ENCODE measurements at regions not wholly inside any gene's neighbourhood (a gene's known extent, or its start where the extent isn't known, plus 50 kb on each side); places are given as distances from the start of the nearest gene placed in this dataset.

DNA sequence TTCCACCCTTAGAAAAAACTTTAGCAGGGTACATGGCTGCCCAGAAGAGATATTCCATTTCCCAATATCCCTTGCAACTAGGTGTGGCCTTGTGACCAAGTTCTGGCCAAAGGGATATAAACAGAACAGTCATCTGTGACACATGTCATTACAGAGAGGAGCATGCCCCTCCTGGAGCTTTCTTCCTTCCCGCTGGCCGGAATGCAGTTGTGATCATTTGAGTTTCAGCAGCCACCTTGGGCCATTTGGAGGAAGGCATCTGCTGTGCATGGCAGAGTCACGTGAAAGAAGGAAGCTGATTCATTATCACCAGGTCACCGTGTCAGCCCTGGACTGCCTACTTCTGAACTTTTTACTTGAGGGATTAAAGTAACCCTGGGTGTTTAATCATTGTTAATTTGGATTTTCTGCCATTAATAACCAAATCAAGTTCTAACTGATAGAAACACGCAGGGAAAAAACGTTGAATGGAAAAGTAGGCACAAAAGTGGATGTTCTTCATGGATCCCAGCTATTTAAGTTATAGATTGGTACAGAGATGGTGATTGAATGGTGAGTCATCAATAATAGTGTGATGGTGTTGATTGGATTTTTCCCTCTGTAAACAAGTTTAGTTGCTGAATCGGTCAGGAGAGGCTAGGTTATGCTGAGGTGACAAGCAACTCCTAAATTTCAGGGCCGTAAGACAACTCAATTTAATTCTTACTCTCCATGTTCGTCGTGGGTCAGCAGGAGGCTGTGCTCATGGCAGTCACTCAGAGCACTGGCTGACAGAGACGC, 80.7 kb upstream of the CCDC167 start:
- Histone ChIP-seq H3K27ac (ENCODE audit: low read length) (no peak overlapping the region), H3K9me3 (ENCODE audit: control insufficient read depth, low read length) (no peaks in the 10 kb centered on the region), H3K4me1 (ENCODE audit: control insufficient read depth, insufficient read depth, low read length) (no peaks in the 10 kb centered on the region), H3K4me3 (ENCODE audit: low read length) (no peak overlapping the region), H3K27me3 (ENCODE audit: control insufficient read depth, insufficient read depth) (no peaks in the 10 kb centered on the region)
- DNase-seq = no peak
- intact Hi-C loops (cut with DNase I) = no loop called here
- no peak for ATAC-seq
- 78% methylated on average over 11 of the region's 11 CpGs for WGBS

DNA sequence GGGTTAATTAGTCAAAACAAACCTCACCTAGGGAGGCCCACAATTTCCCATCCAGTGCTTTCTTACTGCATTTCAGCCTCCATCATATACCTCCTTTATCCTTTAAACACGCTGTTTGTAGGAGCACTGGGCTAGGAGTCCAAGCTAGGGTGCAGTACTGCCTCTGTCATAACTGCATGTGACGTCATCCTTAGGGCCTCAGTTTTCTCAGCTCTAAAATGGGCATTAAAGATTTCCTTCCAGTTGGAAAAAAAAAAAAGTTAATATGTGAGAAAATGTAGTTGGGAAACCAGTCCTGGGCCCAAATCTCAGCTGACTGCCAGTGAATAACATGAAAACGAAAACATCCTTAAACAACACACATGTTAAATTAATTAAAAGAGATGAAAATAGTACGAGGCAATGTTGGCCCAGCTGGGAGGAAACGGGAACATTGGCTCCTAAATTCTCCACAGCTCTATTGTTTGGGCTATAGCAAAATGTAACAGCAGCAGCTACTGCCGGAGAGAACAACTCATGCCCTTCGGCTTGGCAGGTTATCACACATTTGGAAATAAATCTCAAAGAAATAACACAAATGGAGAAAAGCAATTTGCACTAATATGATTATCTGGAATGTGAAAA, 79.9 kb upstream of the CCDC167 start:
- DNase-seq = no peak
- Histone ChIP-seq H3K4me1 (ENCODE audit: control insufficient read depth, insufficient read depth, low read length) (no peaks in the 10 kb centered on the region), H3K4me3 (ENCODE audit: low read length) (no peak overlapping the region), H3K27me3 (ENCODE audit: control insufficient read depth, insufficient read depth) (no peaks in the 10 kb centered on the region), H3K27ac (ENCODE audit: low read length) (no peak overlapping the region), H3K9me3 (ENCODE audit: control insufficient read depth, low read length) (no peaks in the 10 kb centered on the region)
- WGBS = 58% methylated on average over 7 of the region's 7 CpGs
- intact Hi-C loops (cut with DNase I) = no loop called here
- ATAC-seq = no peak

DNA sequence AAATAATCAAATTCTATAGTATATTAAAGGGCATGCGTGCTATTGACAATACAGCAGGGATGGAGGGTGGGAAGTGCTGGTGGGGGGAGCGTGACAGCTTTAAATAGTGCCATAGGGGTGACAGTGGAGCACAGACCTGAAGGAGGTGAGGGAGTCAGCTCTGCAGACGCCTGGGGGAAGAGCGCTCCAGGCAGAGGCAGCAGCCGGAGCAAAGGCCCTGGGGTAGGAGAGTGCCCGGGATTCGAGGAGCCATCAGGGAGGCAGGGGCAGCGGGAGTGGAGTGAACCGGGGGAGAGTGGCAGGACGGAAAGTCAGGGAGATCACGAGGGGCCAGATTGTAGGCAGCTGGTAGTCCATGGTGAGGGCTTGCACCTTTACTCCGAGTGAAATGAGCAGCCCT, 78.4 kb upstream of the CCDC167 start:
- no peaks in the 10 kb centered on the region for H3K9me3 ChIP-seq (ENCODE audit: control insufficient read depth, low read length)
- H3K4me1 ChIP-seq (ENCODE audit: control insufficient read depth, insufficient read depth, low read length) = no peaks in the 10 kb centered on the region
- H3K27me3 ChIP-seq (ENCODE audit: control insufficient read depth, insufficient read depth) = no peaks in the 10 kb centered on the region
- no peak overlapping the region for H3K4me3 ChIP-seq (ENCODE audit: low read length)
- no peak for DNase-seq
- H3K27ac ChIP-seq (ENCODE audit: low read length) = no peak overlapping the region
- 89% methylated on average over 12 of the region's 12 CpGs for WGBS
- intact Hi-C loops (cut with DNase I) = no loop called here
- no peak for ATAC-seq

DNA sequence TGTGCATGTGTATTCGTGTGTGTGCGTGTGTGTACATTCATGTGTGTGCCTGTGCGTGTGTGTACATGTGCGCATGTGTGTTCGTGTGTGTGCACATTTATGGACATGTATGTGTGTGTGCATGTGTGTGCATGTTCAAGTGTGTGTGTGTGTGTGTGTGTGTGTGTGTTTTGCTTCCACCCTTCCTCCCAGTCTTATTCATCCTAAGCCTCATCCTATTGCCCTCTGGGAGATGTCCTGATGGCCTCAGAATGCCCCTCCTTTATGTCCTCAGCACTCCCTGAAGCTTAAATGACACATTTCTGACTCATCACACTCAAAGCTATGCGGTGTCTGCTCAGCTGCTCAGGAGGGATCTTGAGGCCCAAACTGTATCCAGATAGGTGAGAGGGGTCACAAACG, 76.6 kb upstream of the CCDC167 start:
- WGBS = 85% methylated on average over 7 of the region's 7 CpGs
- Histone ChIP-seq H3K27ac (ENCODE audit: low read length) (no peak overlapping the region), H3K4me1 (ENCODE audit: control insufficient read depth, insufficient read depth, low read length) (no peaks in the 10 kb centered on the region), H3K9me3 (ENCODE audit: control insufficient read depth, low read length) (no peaks in the 10 kb centered on the region), H3K27me3 (ENCODE audit: control insufficient read depth, insufficient read depth) (no peaks in the 10 kb centered on the region), H3K4me3 (ENCODE audit: low read length) (no peak overlapping the region)
- ATAC-seq (no peak), DNase-seq (no peak)
- intact Hi-C loops (cut with DNase I) = no loop called here

DNA sequence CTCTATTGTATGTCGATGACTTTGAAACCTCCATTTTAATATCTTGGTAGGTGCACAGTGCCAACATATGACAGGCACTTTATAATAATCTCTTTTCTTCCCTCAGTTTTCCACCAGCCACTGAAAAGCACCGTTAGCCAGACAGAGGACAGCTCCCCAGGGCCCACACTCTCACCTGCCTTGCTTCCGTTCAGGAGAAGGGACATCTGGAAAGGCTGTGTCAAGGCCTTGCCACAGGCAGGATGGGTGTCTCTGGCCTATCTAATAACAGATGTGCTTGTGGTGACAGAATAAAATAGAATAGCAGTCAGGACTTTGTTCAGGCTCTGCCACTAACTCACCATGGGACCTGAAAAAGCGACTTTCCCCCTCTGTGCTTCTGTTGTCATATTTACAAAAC, 75.5 kb upstream of the CCDC167 start:
- Histone ChIP-seq H3K27ac (ENCODE audit: low read length) (no peak overlapping the region), H3K27me3 (ENCODE audit: control insufficient read depth, insufficient read depth) (no peaks in the 10 kb centered on the region), H3K4me1 (ENCODE audit: control insufficient read depth, insufficient read depth, low read length) (no peaks in the 10 kb centered on the region), H3K4me3 (ENCODE audit: low read length) (no peak overlapping the region), H3K9me3 (ENCODE audit: control insufficient read depth, low read length) (no peaks in the 10 kb centered on the region)
- DNase-seq (no peak), ATAC-seq (no peak)
- 73% methylated on average over 4 of the region's 4 CpGs for WGBS
- intact Hi-C loops (cut with DNase I) = no loop called here

DNA sequence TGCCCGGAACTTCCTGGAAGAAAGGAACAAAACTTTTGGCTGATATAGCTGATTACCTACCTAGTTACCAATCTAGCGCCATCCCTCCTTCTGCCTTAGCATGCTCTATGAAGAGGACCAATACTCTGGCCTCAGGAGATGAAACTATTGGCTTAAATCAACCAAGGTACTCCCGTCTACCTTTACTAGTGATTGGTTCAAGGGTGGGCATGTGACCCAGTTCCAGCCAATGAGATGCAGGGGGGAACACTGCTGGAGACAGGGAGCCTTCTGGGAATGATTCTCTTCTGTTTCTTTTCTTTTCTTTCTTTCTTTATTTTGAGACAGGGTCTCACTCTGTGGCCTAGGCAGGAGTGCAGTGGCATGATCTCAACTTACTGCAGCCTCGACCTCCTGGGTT, 72.6 kb upstream of the CCDC167 start:
- no peaks in the 10 kb centered on the region for H3K9me3 ChIP-seq (ENCODE audit: control insufficient read depth, low read length)
- H3K27ac ChIP-seq (ENCODE audit: low read length) = no peak overlapping the region
- ATAC-seq (no peak), DNase-seq (peak in 1 of 3 donors; percentile 1)
- WGBS = 97% methylated on average over 4 of the region's 4 CpGs
- no peak overlapping the region for H3K4me3 ChIP-seq (ENCODE audit: low read length)
- no peaks in the 10 kb centered on the region for H3K4me1 ChIP-seq (ENCODE audit: control insufficient read depth, insufficient read depth, low read length)
- intact Hi-C loops (cut with DNase I) = no loop called here
- H3K27me3 ChIP-seq (ENCODE audit: control insufficient read depth, insufficient read depth) = no peaks in the 10 kb centered on the region

DNA sequence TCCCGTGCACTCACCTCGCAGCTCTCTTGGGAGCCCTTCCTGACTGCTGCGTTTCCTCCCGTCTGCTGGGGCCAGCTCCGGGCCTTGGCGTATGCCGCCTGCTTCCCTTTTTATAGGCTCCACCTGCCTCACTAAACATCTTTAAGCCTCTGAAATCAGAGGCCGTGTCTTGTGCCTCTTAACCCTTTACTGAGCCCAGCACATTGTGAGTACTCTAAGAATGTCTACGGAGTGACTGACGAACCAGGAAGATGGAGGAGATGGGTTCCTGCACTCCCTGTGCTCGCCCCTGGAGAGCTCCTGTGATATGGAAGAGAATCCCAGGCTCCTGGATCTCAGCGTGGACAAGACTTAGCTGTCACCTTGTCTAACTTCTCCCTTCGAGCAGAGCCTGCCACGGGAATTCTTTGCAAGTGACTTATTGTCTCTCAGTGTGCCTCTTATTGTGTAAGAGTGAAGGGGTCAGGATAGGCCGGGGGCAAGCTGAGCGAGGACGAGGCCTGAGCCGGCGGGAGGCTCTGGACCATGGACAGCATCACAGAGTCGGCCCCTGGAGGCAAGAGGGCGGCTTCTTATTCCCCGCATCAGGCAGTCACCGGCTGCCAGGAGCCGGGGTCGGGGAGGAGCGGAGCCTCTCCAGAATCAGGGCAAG, 70.9 kb upstream of the CCDC167 start:
- intact Hi-C loops (cut with DNase I) = no loop called here
- ATAC-seq (no peak), DNase-seq (peak in 1 of 3 donors; percentile 36)
- Histone ChIP-seq H3K27ac (ENCODE audit: low read length) (no peak overlapping the region), H3K4me3 (ENCODE audit: low read length) (no peak overlapping the region), H3K4me1 (ENCODE audit: control insufficient read depth, insufficient read depth, low read length) (no peaks in the 10 kb centered on the region), H3K9me3 (ENCODE audit: control insufficient read depth, low read length) (no peaks in the 10 kb centered on the region), H3K27me3 (ENCODE audit: control insufficient read depth, insufficient read depth) (no peaks in the 10 kb centered on the region)
- 45% methylated on average over 26 of the region's 26 CpGs for WGBS

DNA sequence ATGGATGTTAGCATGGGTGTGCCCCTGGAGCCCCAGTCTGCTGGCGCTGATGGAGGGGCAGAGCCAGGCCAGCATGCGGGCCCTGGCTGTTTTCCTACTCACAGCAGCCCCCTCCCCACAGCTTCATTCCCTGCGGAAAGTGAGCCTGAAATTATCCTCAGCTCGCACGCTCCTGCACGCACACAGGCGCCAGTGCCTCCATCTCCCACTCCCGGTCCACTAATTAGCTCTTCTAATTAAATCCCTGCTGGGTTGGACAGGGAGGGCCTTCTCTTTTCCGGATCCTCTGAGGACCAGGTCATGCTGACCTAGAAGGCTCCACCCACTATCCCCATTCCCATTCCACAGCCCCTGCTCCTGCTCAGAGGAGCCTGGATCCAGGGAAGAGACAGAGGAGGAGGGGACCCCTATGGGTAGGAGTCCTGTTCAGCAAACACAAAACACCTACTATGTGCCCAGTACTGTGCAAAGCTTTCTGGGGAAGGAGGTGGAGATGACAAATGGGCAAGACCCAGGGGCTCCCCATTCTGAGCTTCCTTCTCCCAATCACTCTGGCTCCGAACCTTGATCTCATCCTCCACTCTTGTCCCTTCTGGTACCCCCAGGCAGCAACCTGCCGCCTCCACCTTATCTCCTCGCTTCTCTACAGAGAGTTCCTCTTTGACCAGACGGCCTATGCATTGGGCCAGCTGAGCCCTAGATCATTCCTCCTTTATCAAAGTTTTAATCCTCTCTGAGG, 70.2 kb upstream of the CCDC167 start:
- 74% methylated on average over 13 of the region's 13 CpGs for WGBS
- no peak for ATAC-seq
- intact Hi-C loops (cut with DNase I) = loop anchor here in 3 of 4 donors (5.0 to 10.0 kb wide), 5 partner anchors 85 to 243 kb away; no protein-coding TSS in a partner anchor
- peaks cover 2% of the 10 kb centered on the region for H3K4me1 ChIP-seq (ENCODE audit: control insufficient read depth, insufficient read depth, low read length)
- no peak overlapping the region for H3K4me3 ChIP-seq (ENCODE audit: low read length)
- no peaks in the 10 kb centered on the region for H3K27me3 ChIP-seq (ENCODE audit: control insufficient read depth, insufficient read depth)
- no peak overlapping the region for H3K27ac ChIP-seq (ENCODE audit: low read length)
- DNase-seq = peak in 1 of 3 donors; percentile 3
- no peaks in the 10 kb centered on the region for H3K9me3 ChIP-seq (ENCODE audit: control insufficient read depth, low read length)

DNA sequence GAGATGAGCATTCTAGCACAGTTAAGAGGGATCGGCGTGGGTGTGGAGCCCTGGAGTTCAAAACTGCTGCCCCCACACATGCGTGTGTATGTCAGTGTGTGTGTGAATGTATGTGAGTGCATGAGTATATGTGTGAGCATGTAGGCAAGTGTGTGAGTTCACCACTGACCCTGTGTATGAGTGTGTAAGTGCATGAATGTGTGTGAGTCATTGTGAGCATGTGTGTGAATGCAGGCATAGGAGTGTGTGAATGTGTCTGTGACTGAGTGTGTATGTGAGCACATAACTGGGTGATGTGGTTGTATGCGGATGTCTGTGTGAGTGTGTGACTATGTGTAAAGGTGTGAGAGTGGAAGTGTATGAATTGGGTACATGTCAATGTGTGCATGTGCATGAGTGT, 69.6 kb upstream of the CCDC167 start:
- Histone ChIP-seq H3K27me3 (ENCODE audit: control insufficient read depth, insufficient read depth) (no peaks in the 10 kb centered on the region), H3K9me3 (ENCODE audit: control insufficient read depth, low read length) (no peaks in the 10 kb centered on the region), H3K4me3 (ENCODE audit: low read length) (no peak overlapping the region), H3K27ac (ENCODE audit: low read length) (no peak overlapping the region), H3K4me1 (ENCODE audit: control insufficient read depth, insufficient read depth, low read length) (peaks cover 2% of the 10 kb centered on the region)
- intact Hi-C loops (cut with DNase I) = loop anchor here in 3 of 4 donors (5.0 to 10.0 kb wide), 5 partner anchors 85 to 242 kb away; no protein-coding TSS in a partner anchor
- ATAC-seq (no peak), DNase-seq (no peak)
- 93% methylated on average over 4 of the region's 4 CpGs for WGBS

DNA sequence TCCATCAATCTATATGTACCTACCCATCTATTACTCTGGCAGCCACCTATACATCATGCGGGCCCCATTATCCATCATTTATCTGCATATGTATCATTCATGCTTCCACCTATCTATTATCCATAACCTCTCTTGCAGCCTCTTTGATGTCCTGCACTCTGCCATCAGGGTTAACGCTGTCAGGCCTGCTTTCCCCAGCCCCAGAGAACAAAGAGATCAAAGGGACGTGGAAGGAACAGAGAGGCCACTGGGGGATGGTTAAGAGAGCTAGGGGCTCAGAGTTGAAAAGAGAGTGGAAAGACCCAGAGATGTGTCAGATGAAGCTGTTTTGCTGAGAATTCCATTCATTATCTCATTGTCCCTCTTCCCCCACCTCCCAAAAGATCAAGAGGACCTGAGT, 67.3 kb upstream of the CCDC167 start:
- no peaks in the 10 kb centered on the region for H3K27me3 ChIP-seq (ENCODE audit: control insufficient read depth, insufficient read depth)
- intact Hi-C loops (cut with DNase I) = loop anchor here in 3 of 4 donors (5.0 to 10.0 kb wide), 5 partner anchors 82 to 240 kb away; no protein-coding TSS in a partner anchor

More for the DNA sequence above, 67.3 kb upstream of the CCDC167 start:
- Histone ChIP-seq H3K4me1 (ENCODE audit: control insufficient read depth, insufficient read depth, low read length) (peaks cover 2% of the 10 kb centered on the region), H3K4me3 (ENCODE audit: low read length) (no peak overlapping the region), H3K27ac (ENCODE audit: low read length) (no peak overlapping the region), H3K9me3 (ENCODE audit: control insufficient read depth, low read length) (no peaks in the 10 kb centered on the region)
- DNase-seq = no peak
- WGBS = 79% methylated on average over 3 of the region's 3 CpGs
- no peak for ATAC-seq

All from right cardiac atrium (tissue), 5 donors.